OCI-LY1 (cell line): ENCODE measurements at regions not wholly inside any gene's neighbourhood (a gene's known extent, or its start where the extent isn't known, plus 50 kb on each side); places are given as distances from the start of the nearest gene placed in this dataset.

ENCODE experiments used
- CTCF ChIP-seq: fragments of 200-600 bp; sonication (generic), shearing (Covaris generic); IDR thresholded peaks from 2 replicates; pipeline ENCODE4 v1.5.1; 2017; ENCODE audit warnings: mild to moderate bottlenecking, antibody characterized with exemption, low read length, moderate library complexity, mixed read lengths
- EZH2 ChIP-seq: fragments of 200-600 bp; sonication (generic), shearing (Covaris generic); IDR thresholded peaks from 2 replicates; pipeline ENCODE4 v1.8.0; 2017; ENCODE audit warnings: borderline replicate concordance, mixed run types, mild to moderate bottlenecking, antibody characterized with exemption, low read length, moderate library complexity, mixed read lengths

- no peak for TF ChIP-seq CTCF
- no peak for TF ChIP-seq EZH2
Measured at GRCh38 chr11:10923882-10924281, 66.0 kb upstream of the ZBED5 start.
